GM21737 (cell line): ENCODE measurements at regions not wholly inside any gene's neighbourhood (a gene's known extent, or its start where the extent isn't known, plus 50 kb on each side); places are given as distances from the start of the nearest gene placed in this dataset.

ENCODE experiments used
- ATAC-seq: cut with Tn5 transposase; IDR thresholded peaks from one replicate; pipeline ENCODE4 v1.9.1; 2021; ENCODE audit warnings: mild to moderate bottlenecking, moderate library complexity; ENCODE audit not compliant: unreplicated experiment

DNA sequence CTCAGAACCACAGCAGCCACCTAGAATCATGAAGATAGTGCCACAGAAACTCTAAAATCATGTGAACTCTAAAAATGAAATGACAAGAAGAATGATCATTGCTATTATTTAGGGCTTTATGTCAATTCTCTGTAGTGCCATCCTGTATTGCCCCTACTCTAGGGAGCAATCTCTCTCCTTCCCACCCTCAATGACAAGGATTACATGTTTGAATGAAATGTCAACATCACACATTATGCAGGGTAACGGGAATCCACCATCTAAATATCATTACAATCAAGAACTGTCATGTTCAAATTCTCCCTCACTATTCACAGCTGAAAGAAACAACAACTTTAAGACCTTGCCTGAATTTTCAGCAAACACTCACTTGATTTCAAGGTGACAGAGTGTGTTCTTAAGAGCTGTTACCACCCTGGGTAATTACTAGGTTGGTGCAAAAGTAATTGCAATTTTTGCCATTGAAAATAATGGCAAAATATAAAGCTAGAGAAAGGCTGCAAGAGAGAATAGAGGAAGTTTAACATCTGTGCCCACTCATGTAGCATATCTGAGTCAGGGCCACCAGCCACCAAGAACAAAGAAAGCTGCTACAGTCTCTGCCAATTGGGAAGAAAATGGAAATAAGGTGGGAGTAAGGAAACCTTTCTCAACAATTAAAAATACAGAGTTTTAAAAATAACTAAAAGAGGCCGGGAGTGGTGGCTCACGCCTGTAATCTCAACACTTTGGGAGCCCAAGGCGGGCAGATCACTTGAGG, 112.8 kb upstream of the PSMD7 start:
- ATAC-seq: no peak

DNA sequence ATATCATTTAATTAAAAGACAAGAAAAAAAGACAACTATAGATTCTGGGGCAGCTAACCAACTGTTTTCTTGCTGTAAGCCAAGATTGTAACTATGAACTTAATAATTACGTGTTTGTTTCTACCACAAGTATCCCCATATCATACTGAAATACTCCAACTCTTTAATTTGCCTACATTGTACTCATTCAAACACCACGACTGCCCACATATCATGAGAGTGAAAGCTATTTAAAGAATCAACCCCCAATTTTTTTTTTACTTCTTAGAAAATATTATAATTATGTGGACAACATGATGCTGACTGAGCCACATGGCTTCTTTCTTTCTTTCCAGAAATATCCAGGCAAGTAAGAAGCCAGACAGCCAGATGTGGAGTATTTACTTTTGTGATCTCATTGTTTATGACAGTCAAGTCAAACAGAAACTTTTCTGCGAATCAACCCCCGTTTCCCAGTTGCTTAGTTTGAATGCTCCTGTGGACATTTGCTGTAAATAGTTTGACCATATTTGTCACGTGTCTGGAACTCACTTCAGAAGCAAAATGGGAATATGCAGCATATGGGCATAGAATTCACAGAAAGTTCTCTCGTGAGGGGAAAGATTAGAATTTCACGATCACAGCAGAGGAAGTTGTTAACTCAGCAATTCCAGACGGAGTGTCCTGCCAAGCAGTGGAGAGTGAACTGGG, 126.8 kb upstream of the PSMD7 start:
- ATAC-seq: no peak

DNA sequence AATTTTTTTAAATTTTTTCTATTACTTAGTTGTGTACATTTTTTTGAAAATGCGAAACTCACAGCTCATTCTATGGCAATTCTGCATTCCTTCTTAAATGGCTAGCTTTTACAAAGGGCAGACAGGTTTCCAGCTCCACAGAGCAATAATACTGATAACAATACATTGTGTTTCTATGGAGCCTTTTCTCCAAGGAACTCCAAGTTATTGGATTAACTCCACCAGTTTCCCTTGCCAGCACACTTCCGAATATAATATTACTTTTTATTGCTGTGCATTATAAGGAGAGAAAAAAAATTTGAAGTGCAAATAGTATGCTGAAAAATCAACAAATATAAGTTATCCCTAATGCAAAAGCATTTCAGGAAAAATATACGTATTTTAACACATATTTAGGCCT, 127.5 kb upstream of the PSMD7 start:
- ATAC-seq: no peak

DNA sequence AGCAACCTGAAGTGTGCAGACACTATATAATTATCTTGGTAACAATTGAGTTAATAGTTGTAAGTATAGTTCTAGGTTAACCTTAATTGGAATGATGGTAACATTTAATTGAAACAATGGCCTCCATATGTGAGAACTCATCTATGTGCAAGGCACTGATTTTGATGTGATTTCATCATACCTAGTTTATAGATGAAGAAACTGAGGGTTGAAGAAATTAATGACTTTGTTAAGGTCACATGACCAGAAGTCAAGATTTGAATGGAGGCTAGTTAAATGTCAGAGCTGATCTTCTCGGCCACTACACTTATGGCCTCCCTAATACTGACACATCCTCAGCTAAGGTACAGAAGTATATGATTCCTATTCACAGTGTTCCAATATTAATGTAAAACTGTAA, 128.2 kb upstream of the PSMD7 start:
- no peak for ATAC-seq

DNA sequence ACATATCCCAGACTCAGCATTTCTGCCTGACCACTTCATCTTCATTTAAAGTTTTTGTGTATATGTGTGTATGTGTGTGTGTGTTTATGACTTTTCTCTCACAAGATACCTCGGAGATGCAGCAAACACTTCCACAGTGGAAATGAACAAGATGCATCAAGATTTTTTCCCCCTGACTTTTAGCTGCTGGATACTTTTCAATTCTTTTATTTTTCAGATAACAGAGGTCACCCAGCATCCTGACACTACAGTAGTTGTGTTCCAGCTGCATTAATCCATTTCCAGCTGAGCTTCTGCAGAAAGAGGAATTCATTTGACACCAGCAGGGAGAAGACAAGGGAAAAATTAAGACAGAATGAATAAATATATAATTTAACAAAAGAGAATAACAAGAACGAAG, 130.2 kb upstream of the PSMD7 start:
- no peak for ATAC-seq

DNA sequence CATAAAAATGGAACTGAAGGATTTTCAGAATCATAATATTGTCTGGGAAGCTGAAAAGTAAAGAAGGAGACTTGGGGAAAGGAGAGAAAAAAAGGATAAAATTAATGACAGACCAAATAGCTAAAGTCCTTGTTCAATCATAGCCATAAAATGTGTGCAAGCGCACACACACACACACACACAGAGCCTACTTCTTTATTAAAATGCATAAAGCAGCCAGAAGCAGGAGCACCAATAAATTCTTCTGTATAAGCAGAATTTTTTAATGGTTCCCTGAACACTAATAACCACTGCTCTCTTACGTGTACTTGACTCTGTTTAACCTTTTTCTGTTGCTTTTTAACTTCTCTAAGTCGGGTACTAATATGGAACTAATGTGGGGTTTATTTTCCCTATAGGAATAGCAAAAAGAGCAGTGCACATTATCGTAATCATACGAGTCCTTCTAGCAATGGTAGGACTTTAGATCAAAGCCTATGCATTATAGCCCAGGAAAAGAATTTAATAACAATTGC, 131.0 kb upstream of the PSMD7 start:
- ATAC-seq: no peak

DNA sequence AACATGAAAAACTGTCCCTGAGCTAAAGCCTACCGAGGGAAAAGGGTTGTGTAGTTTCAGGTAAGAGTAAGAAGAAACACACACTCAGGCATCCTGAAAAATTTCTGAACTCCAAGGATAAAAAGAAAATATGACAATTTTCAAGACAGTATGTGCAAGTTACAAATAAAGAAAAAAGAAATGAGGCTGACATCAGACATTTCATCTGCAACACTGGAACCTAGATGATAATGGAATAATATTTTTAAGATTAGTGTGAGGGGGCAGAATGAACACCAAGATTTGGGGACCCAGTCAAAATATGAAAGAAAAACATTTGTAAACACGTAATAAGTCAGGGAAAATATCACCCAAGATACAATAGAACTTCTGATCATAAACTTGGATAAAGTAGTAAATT, 135.9 kb upstream of the PSMD7 start:
- ATAC-seq: no peak

DNA sequence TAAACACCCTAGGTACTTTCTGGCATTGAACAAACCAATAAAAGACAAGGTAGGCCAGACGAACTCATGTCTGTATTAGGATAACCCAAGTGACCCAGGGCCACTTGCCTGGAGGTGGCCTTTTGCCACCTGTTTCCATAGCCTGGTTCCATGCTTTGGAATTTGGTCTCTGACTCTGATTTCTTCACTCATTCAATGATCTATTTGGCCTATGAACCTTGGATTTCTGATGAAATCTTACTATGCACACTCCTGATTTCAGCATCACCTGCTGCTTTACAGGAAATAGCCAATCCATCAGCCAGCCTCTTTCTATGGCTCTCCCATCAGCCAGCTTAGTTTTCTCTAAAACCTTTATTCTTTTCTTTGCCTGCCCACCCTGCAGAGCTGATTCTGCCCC, 142.8 kb upstream of the PSMD7 start:
- no peak for ATAC-seq

DNA sequence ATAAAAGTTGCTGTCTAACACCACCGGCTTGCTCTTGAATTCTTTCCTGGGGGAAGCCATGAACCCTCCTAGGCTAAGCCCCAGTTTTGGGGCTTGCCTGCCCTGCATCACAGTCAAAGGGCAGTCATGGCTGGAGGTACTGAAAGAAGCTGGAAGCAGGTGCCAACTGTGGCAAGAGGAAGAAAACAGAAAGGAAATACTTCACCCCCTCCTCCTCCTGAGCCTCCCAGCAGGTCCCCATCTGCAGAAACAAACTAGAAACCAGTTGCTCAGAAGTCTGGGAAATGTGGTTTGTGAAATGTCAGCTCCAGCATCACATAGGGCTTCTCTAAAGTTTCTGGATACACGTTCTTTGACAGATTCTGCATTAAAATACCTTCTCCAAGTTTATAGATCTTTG, 150.0 kb upstream of the PSMD7 start:
- ATAC-seq: no peak

DNA sequence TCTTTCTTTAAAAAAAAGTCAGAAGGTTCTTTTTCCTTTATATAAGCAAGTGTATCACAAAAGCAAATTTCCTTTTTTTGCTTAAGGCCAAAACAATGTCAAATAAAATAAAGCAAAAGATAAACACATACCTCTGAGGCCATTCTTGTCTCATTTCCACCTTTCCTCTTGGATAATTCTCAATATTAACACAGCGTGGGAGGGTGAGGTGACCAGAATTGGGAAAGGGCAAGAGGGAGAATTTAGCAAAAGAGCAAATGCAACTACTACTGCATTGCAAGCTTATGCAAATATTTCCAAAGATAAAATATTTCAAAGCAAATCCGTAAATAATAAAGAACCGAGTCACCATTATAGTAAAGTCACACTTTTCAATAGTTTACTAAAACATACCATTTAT, 153.4 kb upstream of the PSMD7 start:
- no peak for ATAC-seq

DNA sequence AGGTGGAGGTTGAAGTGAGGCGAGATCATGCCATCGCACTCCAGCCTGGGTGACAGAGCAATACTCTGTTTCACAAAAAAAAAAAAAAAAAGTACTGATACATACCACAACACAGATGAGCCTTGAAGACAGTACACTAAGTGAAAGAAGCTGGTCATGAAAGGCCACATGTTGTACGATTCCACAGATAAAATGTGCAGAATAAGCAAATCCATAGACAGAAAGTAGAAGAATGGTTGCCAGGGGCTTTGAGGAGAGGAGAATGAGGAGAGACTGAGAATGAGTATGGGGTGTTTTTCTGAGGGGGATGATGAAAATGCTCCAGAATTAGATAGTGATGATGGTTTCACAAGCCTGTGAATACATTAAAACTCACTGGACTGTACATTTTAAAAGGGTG, 155.6 kb upstream of the PSMD7 start:
- no peak for ATAC-seq

DNA sequence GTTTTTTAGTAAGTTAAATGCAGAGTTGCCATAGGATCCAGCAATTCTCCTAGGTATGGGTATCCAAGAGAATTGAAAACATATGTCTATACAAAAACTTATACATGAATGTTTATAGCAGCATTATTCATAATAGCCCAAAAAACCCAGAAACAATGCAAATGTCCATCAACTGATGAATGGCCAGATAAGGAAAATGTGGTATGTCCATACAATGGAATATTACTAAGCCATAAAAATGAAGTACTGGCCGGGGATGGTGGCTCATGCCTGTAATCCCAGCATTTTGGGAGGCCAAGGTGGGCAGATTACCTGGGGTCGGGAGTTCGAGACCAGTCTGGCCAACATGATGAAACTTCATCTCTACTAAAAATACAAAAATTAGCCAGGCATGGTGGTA, 156.1 kb upstream of the PSMD7 start:
- ATAC-seq: no peak

DNA sequence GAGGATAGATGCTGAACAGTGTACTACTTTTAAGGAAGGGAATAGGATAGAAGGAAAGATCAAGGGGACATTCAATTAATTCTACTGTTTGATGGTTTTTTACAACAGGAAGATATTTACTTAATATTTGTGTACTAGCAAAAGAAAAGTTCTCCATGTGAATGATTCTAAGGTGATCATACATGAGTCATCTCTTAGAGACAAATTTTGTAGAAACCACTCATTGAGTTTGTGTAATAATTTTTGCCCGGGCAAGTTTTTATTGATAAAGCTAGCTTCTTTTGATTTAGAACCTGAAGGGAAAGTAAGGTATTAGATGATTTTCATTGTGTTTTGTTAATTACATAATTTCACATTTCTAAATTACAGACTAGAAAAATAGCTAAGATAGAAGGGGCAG, 172.8 kb upstream of the PSMD7 start:
- no peak for ATAC-seq

DNA sequence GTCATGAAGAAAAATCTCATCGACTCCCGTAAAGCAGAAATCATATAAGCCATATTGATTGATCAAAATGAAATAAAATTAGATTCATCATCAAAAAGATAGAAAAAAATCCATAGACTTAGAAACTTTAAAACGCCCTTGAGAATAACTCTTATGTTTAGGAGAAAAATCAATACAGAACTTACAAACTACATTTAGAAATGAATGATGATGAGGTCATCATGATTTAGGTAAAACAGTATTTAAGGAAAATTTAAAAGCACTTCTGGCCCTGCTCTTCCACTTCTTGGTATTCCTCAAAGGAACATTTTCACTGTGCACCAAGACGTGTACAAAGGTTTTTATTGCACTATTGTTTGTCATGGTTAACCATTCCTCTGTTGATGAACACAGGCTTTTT, 173.4 kb upstream of the PSMD7 start:
- ATAC-seq: no peak

DNA sequence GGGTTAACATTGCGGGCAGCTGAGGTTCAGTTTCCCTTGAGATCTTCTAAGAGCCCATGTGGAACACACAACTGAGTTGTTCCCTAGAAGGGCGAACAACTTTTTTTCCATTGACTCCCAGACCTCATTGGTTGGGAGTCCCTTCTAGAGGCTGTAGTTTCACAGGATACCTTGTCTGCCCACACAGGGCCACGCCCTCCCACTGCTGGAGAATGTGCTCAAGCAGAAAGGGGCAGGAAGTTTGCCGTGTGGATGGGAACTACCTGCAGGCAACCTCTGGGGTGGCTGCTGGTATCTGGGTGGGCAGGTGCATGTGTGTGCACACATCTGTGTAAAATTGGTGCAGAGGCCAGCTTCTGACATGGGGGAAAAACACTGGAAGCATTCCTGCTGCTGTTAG, 178.8 kb upstream of the PSMD7 start:
- no peak for ATAC-seq

DNA sequence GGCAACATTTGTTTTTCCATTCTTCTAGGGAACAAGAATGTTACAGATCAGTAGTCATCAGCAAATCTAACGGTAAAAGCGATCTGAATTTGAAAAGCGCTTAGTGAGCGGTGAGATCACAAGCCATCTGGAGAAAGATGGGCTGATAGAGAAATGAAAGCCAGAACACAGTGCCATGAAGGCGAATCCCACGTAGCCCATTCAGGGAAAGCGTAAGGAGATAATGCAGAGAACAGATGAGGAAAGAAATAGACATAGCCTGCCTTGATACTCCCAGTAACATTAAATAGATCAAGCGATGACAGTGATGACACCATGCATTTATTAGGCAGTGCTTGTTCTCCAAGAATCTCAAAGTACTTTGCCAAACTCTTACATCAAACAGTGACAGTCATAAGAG, 183.1 kb upstream of the PSMD7 start:
- ATAC-seq: no peak

DNA sequence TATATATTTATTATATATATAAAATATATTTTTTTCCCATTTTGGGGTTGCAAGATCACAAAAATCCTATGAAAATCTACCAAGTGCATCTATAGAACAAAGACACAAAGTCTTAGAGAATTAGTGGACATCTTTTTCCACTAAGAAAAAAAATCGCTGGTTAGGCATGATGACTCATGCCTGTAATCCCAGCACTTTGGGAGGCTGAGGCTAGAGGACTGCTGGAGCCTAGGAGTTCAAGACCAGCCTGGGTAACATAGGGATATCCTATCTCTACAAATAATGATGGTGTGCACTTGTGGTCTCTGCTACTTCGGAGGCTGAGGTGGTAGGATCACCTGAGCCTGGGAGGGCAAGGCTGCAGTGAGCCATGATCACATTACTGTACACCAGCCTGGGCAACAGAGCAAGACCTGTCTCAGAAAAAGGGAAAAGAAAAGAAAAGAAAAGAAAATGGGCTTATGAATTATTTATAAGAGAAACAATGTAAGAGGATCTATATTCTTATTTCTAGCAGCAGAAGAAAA, 185.1 kb upstream of the PSMD7 start:
- ATAC-seq: no peak

DNA sequence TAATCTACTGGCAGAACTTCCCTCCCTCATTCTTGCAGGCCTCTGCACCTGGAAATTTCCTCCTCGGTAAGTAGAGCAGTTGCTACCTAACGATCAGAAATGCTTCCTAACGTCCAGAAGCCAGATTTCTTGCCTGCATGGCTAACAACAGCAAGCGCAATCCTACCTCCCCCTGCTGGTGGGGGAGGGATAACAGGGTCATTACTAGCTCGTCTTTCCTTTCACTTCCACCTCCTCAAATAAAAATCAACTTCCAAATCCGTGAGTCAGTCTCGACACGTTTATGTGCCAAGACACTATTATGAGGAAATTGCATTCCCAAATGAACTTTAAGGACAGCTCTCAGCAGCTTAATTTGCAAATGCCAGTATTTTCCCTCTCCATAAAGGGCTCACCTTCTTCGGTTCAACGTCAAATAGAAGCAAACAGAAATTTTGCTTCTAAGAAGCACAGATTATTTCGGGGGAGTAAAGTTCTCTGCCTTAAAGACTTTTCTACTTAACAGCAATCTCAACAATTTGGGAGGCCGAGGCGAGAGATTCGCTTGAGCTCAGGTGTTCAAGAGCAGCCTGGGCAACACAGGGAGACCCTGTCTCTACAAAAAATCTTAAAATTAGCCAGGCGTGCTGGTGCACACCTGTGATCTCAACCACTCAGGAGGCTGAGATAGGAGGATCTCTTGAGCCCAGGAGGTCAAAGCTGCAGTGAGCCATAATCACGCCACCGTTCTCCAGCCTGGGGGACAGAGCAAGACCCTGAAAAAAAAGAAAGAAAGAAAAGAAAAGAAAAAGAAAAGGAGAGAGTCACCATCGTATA, 188.6 kb upstream of the PSMD7 start:
- ATAC-seq: peak; percentile 74

DNA sequence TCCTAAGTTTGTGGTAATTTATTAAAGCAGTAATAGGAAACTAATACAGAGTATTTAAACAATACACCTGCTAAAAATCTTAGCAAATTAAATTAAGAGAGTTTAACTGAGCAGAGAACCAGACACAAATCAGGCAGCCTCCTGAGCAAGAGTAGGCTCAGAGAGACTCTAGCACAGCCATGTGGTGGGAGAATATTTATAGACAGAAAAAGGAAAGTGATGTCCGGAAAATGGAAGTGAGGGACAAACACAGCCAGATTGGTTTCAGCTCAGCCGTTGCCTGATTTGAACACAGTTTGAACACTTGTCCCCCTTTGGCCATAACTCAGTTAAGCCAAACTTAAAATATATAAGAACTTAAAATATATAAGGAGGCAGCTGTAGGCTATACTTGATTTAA, 192.6 kb upstream of the PSMD7 start:
- no peak for ATAC-seq

DNA sequence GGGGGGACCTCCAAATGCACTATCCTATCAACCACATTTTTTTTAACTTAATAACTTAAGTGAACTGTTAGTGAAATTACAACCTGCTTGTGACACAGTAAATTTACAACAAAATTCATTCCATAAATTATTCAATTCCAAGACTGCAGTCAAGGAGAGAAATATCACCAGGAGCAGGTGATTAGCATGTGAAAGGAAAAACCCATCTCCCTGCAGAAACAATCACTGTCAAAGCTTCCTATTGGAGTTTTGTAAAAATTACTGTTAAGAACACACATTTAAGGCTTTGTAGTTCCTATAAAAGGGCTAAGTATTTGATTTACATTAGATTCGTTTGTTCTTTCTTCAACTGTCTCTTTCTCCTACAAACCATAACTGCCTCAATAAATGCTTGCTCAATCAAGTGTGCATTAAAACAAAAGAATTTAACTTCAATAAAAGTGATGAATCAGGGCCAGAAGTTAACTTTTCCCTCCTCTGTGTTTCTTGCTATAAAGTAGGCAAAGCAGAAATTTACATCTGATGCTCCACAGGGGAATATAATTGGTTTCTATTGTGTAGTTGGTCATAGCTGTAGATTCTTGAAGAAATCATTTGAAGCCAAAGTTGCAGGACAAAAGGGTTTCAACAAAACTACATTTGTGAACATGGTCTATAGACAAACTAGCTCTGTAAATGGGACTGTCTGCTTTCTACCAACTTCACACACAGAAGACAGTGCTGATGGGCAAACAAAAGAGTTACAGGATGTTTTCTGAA, 195.1 kb upstream of the PSMD7 start:
- ATAC-seq: no peak
